ENCODE measurements at regions not wholly inside any gene's neighbourhood (a gene's known extent, or its start where the extent isn't known, plus 50 kb on each side); places are given as distances from the start of the nearest gene placed in this dataset.

GRCh38 chr2:164187121-164187520 lies 434.2 kb downstream of the GRB14 start:
- Histone ChIP-seq H3K9me3 (ENCODE audit: control insufficient read depth, insufficient read depth, low read length) (no peaks in the 10 kb centered on the region; the same call in 1 of the 2 replicates), H3K36me3 (ENCODE audit: control insufficient read depth, insufficient read depth, low read length) (no peaks in the 10 kb centered on the region), H3K27me3 (ENCODE audit: control insufficient read depth, insufficient read depth, low read length) (no peaks in the 10 kb centered on the region), H3K18ac (ENCODE audit: low read depth, low read length) (no peak overlapping the region), H3K9ac (ENCODE audit: low read depth, low read length) (no peak overlapping the region), H3K23ac (ENCODE audit: low read depth, low read length) (no peak overlapping the region), H3K4ac (ENCODE audit: low read depth, low read length) (no peak overlapping the region), H3K4me3 (ENCODE audit: insufficient read depth, low read depth, low read length) (no peak overlapping the region), H4K5ac (ENCODE audit: low read depth, low read length) (no peak overlapping the region), H2AK9ac (replicated peaks; ENCODE audit: low read depth, low read length, poor library complexity) (no peak overlapping the region), H3K4me1 (ENCODE audit: control insufficient read depth, insufficient read depth, low read length) (no peaks in the 10 kb centered on the region), H3K27ac (ENCODE audit: insufficient read depth, low read length) (no peak overlapping the region), H3K9me1 (ENCODE audit: insufficient read depth, low read length) (no peaks in the 10 kb centered on the region), H2BK5ac (ENCODE audit: low read depth, low read length, poor library complexity, severe bottlenecking) (no peak overlapping the region), H3K56ac (ENCODE audit: extremely low read depth, insufficient read depth, low read length) (no peak overlapping the region), H3K14ac (replicated peaks; ENCODE audit: low read depth, low read length) (no peak overlapping the region), H2BK20ac (ENCODE audit: low read depth, low read length) (no peak overlapping the region), H2BK120ac (ENCODE audit: low read depth, low read length) (no peak overlapping the region), H2AK5ac (ENCODE audit: low read depth, low read length) (no peak overlapping the region), H4K91ac (ENCODE audit: insufficient read depth, low read depth, low read length) (no peak overlapping the region), H4K8ac (ENCODE audit: low read depth in 2 of 2, low read length in 2 of 2) (no peak overlapping the region), H2BK15ac (ENCODE audit: low read depth, low read length) (no peak overlapping the region), H3K79me1 (ENCODE audit: low read depth in 1 of 2, low read length in 2 of 2) (no peaks in the 10 kb centered on the region), H3K4me2 (ENCODE audit: low read depth, low read length) (no peak overlapping the region), H4K20me1 (ENCODE audit: insufficient read depth, low read length) (no peaks in the 10 kb centered on the region), H2AFZ (replicated peaks; ENCODE audit: low read length, poor library complexity) (no peak overlapping the region)
- ChIA-PET CTCF (no interaction called here), POLR2A (ENCODE audit: unreplicated experiment) (no interaction called here)
- in situ Hi-C loops (cut with MboI; ENCODE audit: low sequenced_read_pairs), result no loop called here
- no TSS peak for BruUV-seq (replicated peaks)
- dilution Hi-C loops (cut with HindIII; ENCODE audit: low sequenced_read_pairs, unreplicated experiment), result no loop called here
- TF ChIP-seq CEBPB (IDR thresholded peaks at IDR 0.05; ENCODE audit: low read depth, low read length) (no peak), USF2 (IDR thresholded peaks at IDR 0.05; ENCODE audit: low read depth, low read length) (no peak), FOS (IDR thresholded peaks at IDR 0.05; ENCODE audit: low read depth, low read length) (no peak), SMC3 (IDR thresholded peaks at IDR 0.05; ENCODE audit: low read depth, low read length) (no peak), POLR2A (IDR thresholded peaks at IDR 0.05; ENCODE audit: low read depth, low read length) (no peak), MAZ (IDR thresholded peaks at IDR 0.05; ENCODE audit: borderline replicate concordance, low read depth, low read length) (no peak), NFE2L2 (IDR thresholded peaks at IDR 0.05; ENCODE audit: low read depth, low read length) (no peak), RAD21 (IDR thresholded peaks at IDR 0.05; ENCODE audit: low read length) (no peak), MXI1 (IDR thresholded peaks at IDR 0.05; ENCODE audit: borderline replicate concordance, low read depth, low read length) (no peak), CHD1 (IDR thresholded peaks at IDR 0.05; ENCODE audit: low read depth, low read length) (no peak), CTCF (conservative IDR thresholded peaks at IDR 0.05; ENCODE audit: low read depth, low read length) (no peak), BHLHE40 (IDR thresholded peaks at IDR 0.05; ENCODE audit: low read depth, low read length) (no peak), ELK1 (IDR thresholded peaks at IDR 0.05; ENCODE audit: borderline replicate concordance, low read depth, low read length) (no peak)
- DNase-seq, result no peak
- intact Hi-C loops (cut with micrococcal nuclease), result no loop called here
- no CpG with 5 or more reads among the region's 4 CpGs for WGBS, 2 experiments (ENCODE audit: extremely low coverage in 2 of 2, insufficient read length in 1 of 2)
- no peak for ATAC-seq (ENCODE audit: low read depth)

Data from IMR-90 (cell line).